ENCODE measurements at regions not wholly inside any gene's neighbourhood (a gene's known extent, or its start where the extent isn't known, plus 50 kb on each side); places are given as distances from the start of the nearest gene placed in this dataset.

GRCh38 chrX:95057341-95057740 is 1383.3 kb downstream of the FAM133A start:
- no peaks in the 10 kb centered on the region for H3K4me1 ChIP-seq
- H3K9me3 ChIP-seq, result no peaks in the 10 kb centered on the region
- 61 to 76% methylated on average over 2 of the region's 2 CpGs for WGBS, 2 donors
- DNase-seq, result no peak
- no peaks in the 10 kb centered on the region for H3K27me3 ChIP-seq
- no peaks in the 10 kb centered on the region for H3K36me3 ChIP-seq (ENCODE audit: low read depth, missing control alignments)
- intact Hi-C loops (cut with DNase I; ENCODE audit: low total_unique reads), result no loop called here
- no peak overlapping the region for H3K4me3 ChIP-seq
- TF ChIP-seq POLR2A (IDR thresholded peaks at IDR 0.05), result no peak
- H3K27ac ChIP-seq, result no peak overlapping the region

DNA sequence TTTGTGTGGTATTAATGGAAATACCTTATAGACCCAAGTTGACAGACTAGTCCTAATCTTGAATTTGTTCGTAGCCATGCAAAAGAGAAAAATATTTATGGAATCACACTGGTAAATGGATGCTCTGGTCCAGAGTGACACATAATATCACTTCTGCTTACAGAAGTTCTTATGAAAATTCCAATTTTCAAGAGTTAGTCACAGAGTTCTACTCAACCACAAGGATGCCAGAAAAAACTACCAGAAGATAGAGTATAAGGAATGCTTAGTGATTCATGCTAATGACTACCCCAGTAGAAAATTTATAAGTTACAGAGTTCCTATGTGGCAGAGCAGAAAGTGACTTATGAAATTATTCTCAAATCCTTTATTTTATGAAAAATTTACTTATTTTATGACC is 1384.8 kb downstream of the FAM133A start:
- Histone ChIP-seq H3K27me3 (no peaks in the 10 kb centered on the region), H3K4me3 (no peak overlapping the region), H3K36me3 (ENCODE audit: low read depth, missing control alignments) (no peaks in the 10 kb centered on the region), H3K27ac (no peak overlapping the region), H3K9me3 (no peaks in the 10 kb centered on the region), H3K4me1 (no peaks in the 10 kb centered on the region)
- no peak for DNase-seq
- intact Hi-C loops (cut with DNase I; ENCODE audit: low total_unique reads), result no loop called here
- no peak for TF ChIP-seq POLR2A (IDR thresholded peaks at IDR 0.05)
- TF ChIP-seq CTCF (IDR thresholded peaks at IDR 0.05), result no peak
- WGBS, 2 donors, result 89 to 100% methylated on average over 1 of the region's 1 CpG

DNA sequence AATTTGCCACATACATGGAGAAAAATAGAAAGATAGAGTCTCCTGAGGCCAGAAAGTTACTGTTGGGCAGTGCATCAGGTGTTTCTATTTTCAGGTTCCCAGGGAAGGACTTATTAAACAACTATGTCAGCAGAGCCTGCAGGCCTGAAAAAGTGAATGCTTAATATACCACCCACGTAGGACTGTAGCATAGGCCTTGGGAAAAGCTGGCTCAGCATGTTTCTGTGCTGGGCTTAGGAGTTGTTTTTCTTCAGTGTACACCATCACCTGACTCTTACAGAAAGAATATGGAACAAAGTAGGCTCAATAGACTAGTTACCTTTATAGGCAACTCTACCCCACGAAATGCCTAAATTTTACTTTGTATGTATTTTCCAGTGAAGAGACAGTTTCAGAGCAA is 1385.9 kb downstream of the FAM133A start:
- intact Hi-C loops (cut with DNase I; ENCODE audit: low total_unique reads), result no loop called here
- H3K9me3 ChIP-seq, result no peaks in the 10 kb centered on the region
- no peak overlapping the region for H3K4me3 ChIP-seq
- TF ChIP-seq POLR2A (IDR thresholded peaks at IDR 0.05) (no peak), CTCF (IDR thresholded peaks at IDR 0.05) (no peak)
- DNase-seq, result no peak
- no peak overlapping the region for H3K27ac ChIP-seq
- H3K36me3 ChIP-seq (ENCODE audit: low read depth, missing control alignments), result no peaks in the 10 kb centered on the region
- no peaks in the 10 kb centered on the region for H3K27me3 ChIP-seq
- WGBS, 2 donors, result 54 to 67% methylated on average over 2 of the region's 2 CpGs
- no peaks in the 10 kb centered on the region for H3K4me1 ChIP-seq

DNA sequence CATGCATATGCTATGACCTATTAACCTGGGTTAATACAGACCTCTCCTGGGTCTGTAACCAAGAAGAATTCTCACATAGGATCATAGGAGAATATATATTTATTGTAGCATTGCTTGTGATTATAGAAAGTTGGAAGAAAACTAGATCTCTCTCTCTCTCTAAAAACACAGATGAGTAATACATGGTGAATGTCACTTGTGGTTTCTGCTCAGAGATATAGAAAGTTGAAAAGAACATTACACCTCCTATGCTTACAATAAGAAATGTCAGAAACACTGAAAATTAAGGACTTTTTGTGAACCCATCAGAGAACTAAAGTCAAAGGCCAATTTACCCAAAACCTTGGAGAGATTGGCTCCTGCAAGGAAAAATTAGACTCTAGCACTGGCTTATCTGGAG is 1389.5 kb downstream of the FAM133A start:
- Histone ChIP-seq H3K27ac (no peak overlapping the region), H3K27me3 (no peaks in the 10 kb centered on the region), H3K36me3 (ENCODE audit: low read depth, missing control alignments) (no peaks in the 10 kb centered on the region), H3K4me1 (no peaks in the 10 kb centered on the region), H3K9me3 (no peaks in the 10 kb centered on the region), H3K4me3 (no peak overlapping the region)
- TF ChIP-seq CTCF (IDR thresholded peaks at IDR 0.05), result no peak
- TF ChIP-seq POLR2A (IDR thresholded peaks at IDR 0.05), result no peak
- intact Hi-C loops (cut with DNase I; ENCODE audit: low total_unique reads), result no loop called here
- no peak for DNase-seq

- H3K36me3 ChIP-seq (ENCODE audit: low read depth, missing control alignments), result no peaks in the 10 kb centered on the region
- TF ChIP-seq POLR2A (IDR thresholded peaks at IDR 0.05) (no peak), CTCF (IDR thresholded peaks at IDR 0.05) (no peak)
- H3K9me3 ChIP-seq, result no peaks in the 10 kb centered on the region
- DNase-seq, result no peak
- WGBS, 2 donors, result 62 to 91% methylated on average over 1 of the region's 1 CpG
- no peaks in the 10 kb centered on the region for H3K4me1 ChIP-seq
- intact Hi-C loops (cut with DNase I; ENCODE audit: low total_unique reads), result no loop called here
- H3K27me3 ChIP-seq, result no peaks in the 10 kb centered on the region
- no peak overlapping the region for H3K27ac ChIP-seq
- no peak overlapping the region for H3K4me3 ChIP-seq
These were observed 1391.1 kb downstream of the FAM133A start for GRCh38 chrX:95065151-95065550.

All from testis (tissue), 2 donors.